Left ventricle myocardium inferior (tissue), 1 donor: ENCODE measurements at regions not wholly inside any gene's neighbourhood (a gene's known extent, or its start where the extent isn't known, plus 50 kb on each side); places are given as distances from the start of the nearest gene placed in this dataset.

Experiments used
- DNase-seq: peaks from one replicate; pipeline ENCODE4 v3.0.0-alpha.2; 2020
- H3K27ac ChIP-seq: fragments of 200-600 bp; replicated peaks from 2 replicates; pipeline ENCODE4 v1.8.0; 2021
- H3K27me3 ChIP-seq: fragments of 200-600 bp; 2 replicates; pipeline ENCODE4 v1.8.0; 2021; ENCODE audit warnings: low read depth
- H3K36me3 ChIP-seq: fragments of 200-600 bp; 2 replicates; pipeline ENCODE4 v1.8.0; 2021
- H3K4me1 ChIP-seq: fragments of 200-600 bp; 2 replicates; pipeline ENCODE4 v1.8.0; 2021
- H3K4me3 ChIP-seq: fragments of 200-600 bp; 2 replicates; pipeline ENCODE4 v1.8.0; 2021; ENCODE audit warnings: mild to moderate bottlenecking, moderate library complexity
- H3K9me3 ChIP-seq: fragments of 200-600 bp; replicated peaks from 2 replicates; pipeline ENCODE4 v1.8.0; 2021
- intact Hi-C: fragments of 100-400 bp; cut with micrococcal nuclease; formaldehyde crosslinking; loops from one replicate; pipeline ENCODE4 v1.11.0; 2022
- TF ChIP-seq, protein P1 (sequence below): fragments of 200-600 bp; IDR thresholded peaks from 2 replicates; pipeline ENCODE4 v1.8.0; 2021; ENCODE audit warnings: antibody characterized with exemption, mild to moderate bottlenecking, borderline replicate concordance
- donor health status: DM: no; HTN: yes; CAD: no; lungs with severe emphysema.

DNA sequence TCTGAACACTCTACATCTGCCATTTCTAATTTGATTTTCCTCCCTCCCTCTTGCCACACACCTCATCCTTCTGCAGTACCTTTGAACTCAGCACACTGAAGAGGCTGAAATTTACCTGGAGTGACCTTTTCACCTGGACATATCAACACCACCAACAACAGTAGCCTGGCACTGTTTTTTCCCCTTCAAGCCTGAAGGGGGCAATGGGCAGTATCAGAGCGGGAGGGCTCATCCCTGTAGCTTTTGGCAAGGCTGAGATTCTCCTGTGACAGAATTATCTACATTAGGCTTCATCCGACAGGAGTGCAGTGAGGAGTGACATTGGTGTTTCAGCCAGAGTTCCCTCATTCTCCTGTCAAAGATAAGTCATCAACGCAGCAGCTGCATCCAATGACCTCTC is 312.8 kb upstream of the SPTLC3 start:
- no peaks in the 10 kb centered on the region for H3K4me1 ChIP-seq
- TF ChIP-seq, protein P1, sequence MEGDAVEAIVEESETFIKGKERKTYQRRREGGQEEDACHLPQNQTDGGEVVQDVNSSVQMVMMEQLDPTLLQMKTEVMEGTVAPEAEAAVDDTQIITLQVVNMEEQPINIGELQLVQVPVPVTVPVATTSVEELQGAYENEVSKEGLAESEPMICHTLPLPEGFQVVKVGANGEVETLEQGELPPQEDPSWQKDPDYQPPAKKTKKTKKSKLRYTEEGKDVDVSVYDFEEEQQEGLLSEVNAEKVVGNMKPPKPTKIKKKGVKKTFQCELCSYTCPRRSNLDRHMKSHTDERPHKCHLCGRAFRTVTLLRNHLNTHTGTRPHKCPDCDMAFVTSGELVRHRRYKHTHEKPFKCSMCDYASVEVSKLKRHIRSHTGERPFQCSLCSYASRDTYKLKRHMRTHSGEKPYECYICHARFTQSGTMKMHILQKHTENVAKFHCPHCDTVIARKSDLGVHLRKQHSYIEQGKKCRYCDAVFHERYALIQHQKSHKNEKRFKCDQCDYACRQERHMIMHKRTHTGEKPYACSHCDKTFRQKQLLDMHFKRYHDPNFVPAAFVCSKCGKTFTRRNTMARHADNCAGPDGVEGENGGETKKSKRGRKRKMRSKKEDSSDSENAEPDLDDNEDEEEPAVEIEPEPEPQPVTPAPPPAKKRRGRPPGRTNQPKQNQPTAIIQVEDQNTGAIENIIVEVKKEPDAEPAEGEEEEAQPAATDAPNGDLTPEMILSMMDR: no peak
- no peak for DNase-seq
- intact Hi-C loops: no loop called here
- H3K27me3 ChIP-seq: no peaks in the 10 kb centered on the region
- no peaks in the 10 kb centered on the region for H3K9me3 ChIP-seq
- no peaks in the 10 kb centered on the region for H3K36me3 ChIP-seq
- H3K27ac ChIP-seq: no peak overlapping the region
- H3K4me3 ChIP-seq: no peak overlapping the region

DNA sequence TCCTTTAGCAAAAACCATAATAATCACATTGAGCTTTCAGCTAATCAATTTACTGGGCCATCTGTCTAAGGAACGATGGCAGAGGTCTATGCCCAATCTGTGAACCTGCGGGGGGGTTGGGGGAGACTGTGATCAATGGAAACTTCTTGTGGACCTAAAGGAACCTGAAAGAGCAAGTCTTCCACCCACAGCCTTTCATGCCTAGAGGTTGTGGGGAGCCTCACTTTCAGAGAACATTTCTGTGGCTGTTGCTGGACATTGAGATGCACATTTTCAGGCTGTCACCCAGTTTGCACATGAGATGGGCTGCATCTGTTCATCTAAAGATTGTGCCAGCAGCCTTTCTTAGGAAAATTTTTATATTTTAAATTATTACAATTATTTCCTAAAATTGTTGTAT is 310.0 kb upstream of the SPTLC3 start:
- Histone ChIP-seq H3K9me3 (no peaks in the 10 kb centered on the region), H3K4me1 (no peaks in the 10 kb centered on the region), H3K36me3 (no peaks in the 10 kb centered on the region), H3K27ac (no peak overlapping the region), H3K4me3 (no peak overlapping the region), H3K27me3 (no peaks in the 10 kb centered on the region)
- intact Hi-C loops: no loop called here
- TF ChIP-seq, protein P1: no peak
- DNase-seq: no peak

- TF ChIP-seq, protein P1: no peak
- Histone ChIP-seq H3K27me3 (no peaks in the 10 kb centered on the region), H3K4me3 (no peak overlapping the region), H3K9me3 (no peaks in the 10 kb centered on the region), H3K36me3 (no peaks in the 10 kb centered on the region), H3K27ac (no peak overlapping the region), H3K4me1 (no peaks in the 10 kb centered on the region)
- no peak for DNase-seq
- intact Hi-C loops: no loop called here
These were observed 309.2 kb upstream of the SPTLC3 start for GRCh38 chr20:12699374-12700228.

GRCh38 chr20:12700701-12701100 is 308.1 kb upstream of the SPTLC3 start:
- H3K4me1 ChIP-seq: no peaks in the 10 kb centered on the region
- H3K9me3 ChIP-seq: no peaks in the 10 kb centered on the region
- H3K4me3 ChIP-seq: no peak overlapping the region
- no peak overlapping the region for H3K27ac ChIP-seq
- DNase-seq: no peak
- TF ChIP-seq, protein P1: no peak
- intact Hi-C loops: no loop called here
- H3K27me3 ChIP-seq: no peaks in the 10 kb centered on the region
- H3K36me3 ChIP-seq: no peaks in the 10 kb centered on the region

DNA sequence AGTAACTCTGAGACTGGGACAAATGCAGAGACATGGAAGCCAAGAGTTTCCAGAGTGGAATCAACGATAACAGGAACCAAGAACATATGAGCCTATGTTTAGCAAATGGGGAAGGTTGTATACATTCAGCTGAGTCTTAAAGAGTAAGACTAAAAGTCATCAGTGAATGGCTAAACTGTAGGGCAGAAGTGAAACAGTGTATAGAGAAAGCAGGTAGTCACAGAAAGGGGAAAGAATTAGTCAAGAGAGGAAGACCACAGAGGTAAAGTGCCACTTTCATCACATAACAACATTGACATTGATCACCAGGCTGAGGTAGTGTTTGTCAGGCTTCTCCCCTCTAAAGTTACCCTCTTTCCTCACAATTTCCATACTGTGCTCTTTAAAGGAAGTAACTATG is 306.5 kb upstream of the SPTLC3 start:
- DNase-seq: no peak
- Histone ChIP-seq H3K36me3 (no peaks in the 10 kb centered on the region), H3K9me3 (no peaks in the 10 kb centered on the region), H3K4me3 (no peak overlapping the region), H3K4me1 (no peaks in the 10 kb centered on the region), H3K27ac (no peak overlapping the region), H3K27me3 (no peaks in the 10 kb centered on the region)
- intact Hi-C loops: no loop called here
- TF ChIP-seq, protein P1: no peak
